ENCODE measurements at regions not wholly inside any gene's neighbourhood (a gene's known extent, or its start where the extent isn't known, plus 50 kb on each side); places are given as distances from the start of the nearest gene placed in this dataset.

DNA sequence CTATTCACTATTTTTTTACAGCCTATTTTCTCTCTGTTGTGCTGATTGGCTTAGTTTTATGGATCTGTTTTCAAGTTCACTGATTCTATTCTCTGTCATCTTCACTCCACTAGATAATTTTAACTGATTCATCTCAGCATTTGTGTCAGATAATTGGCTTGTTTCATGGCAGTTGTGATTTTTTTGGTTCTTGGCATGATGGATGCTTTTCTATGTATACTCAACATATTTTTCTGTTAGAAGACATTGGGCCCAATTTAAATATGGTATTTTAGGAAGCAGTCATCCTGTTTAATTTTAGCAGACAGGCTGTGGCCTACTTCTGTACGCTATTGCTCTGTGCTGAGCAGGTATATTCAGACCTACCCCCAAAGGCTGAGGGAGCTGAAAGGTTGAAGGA lies 1865.3 kb upstream of the ACO1 start:
- no peaks in the 10 kb centered on the region for H3K36me3 Mint-ChIP-seq (ENCODE audit: low read depth)
- Histone ChIP-seq H3K9me3 (ENCODE audit: control insufficient read depth, low read length) (no peaks in the 10 kb centered on the region), H3K27me3 (ENCODE audit: control insufficient read depth, insufficient read depth, low read length, poor library complexity, severe bottlenecking) (no peaks in the 10 kb centered on the region), H3K36me3 (ENCODE audit: control insufficient read depth, insufficient read depth, low read length) (no peaks in the 10 kb centered on the region), H3K4me3 (ENCODE audit: low read length) (no peak overlapping the region), H3K4me1 (ENCODE audit: control insufficient read depth, insufficient read depth, low read length) (no peaks in the 10 kb centered on the region), H3K27ac (ENCODE audit: low read depth, low read length) (no peak overlapping the region), H3K9ac (ENCODE audit: extremely low read depth, low read length, poor library complexity, severe bottlenecking) (no peak overlapping the region)
- no peak for TF ChIP-seq CTCF (conservative IDR thresholded peaks at IDR 0.05)
- H3K4me3 Mint-ChIP-seq: no peak overlapping the region
- DNase-seq: no peak
- WGBS, 2 experiments (ENCODE audit: insufficient coverage in 1 of 2, insufficient read length in 1 of 2): 89% methylated on average over 1 of the region's 1 CpG; no CpG with 5 or more reads in 1 of the 2 experiments
- peaks cover 2% of the 10 kb centered on the region for H3K27me3 Mint-ChIP-seq (ENCODE audit: insufficient read depth)
- H3K27ac Mint-ChIP-seq: no peak overlapping the region
- no peaks in the 10 kb centered on the region for H3K4me1 Mint-ChIP-seq
- peaks cover 12% of the 10 kb centered on the region for H3K9me3 Mint-ChIP-seq

GRCh38 chr9:30519756-30520155 lies 1864.7 kb upstream of the ACO1 start:
- Histone ChIP-seq H3K27me3 (ENCODE audit: control insufficient read depth, insufficient read depth, low read length, poor library complexity, severe bottlenecking) (no peaks in the 10 kb centered on the region), H3K27ac (ENCODE audit: low read depth, low read length) (no peak overlapping the region), H3K9ac (ENCODE audit: extremely low read depth, low read length, poor library complexity, severe bottlenecking) (no peak overlapping the region), H3K4me3 (ENCODE audit: low read length) (no peak overlapping the region), H3K36me3 (ENCODE audit: control insufficient read depth, insufficient read depth, low read length) (no peaks in the 10 kb centered on the region), H3K9me3 (ENCODE audit: control insufficient read depth, low read length) (no peaks in the 10 kb centered on the region), H3K4me1 (ENCODE audit: control insufficient read depth, insufficient read depth, low read length) (no peaks in the 10 kb centered on the region)
- no peak overlapping the region for H3K27ac Mint-ChIP-seq
- 96 to 100% methylated on average over 1 to 2 of the region's 2 CpGs for WGBS, 2 experiments (ENCODE audit: insufficient coverage in 1 of 2, insufficient read length in 1 of 2)
- H3K4me3 Mint-ChIP-seq: no peak overlapping the region
- no peaks in the 10 kb centered on the region for H3K4me1 Mint-ChIP-seq
- peaks cover 2% of the 10 kb centered on the region for H3K27me3 Mint-ChIP-seq (ENCODE audit: insufficient read depth)
- peaks cover 8% of the 10 kb centered on the region for H3K9me3 Mint-ChIP-seq
- DNase-seq: no peak
- H3K36me3 Mint-ChIP-seq (ENCODE audit: low read depth): no peaks in the 10 kb centered on the region
- no peak for TF ChIP-seq CTCF (conservative IDR thresholded peaks at IDR 0.05)

DNA sequence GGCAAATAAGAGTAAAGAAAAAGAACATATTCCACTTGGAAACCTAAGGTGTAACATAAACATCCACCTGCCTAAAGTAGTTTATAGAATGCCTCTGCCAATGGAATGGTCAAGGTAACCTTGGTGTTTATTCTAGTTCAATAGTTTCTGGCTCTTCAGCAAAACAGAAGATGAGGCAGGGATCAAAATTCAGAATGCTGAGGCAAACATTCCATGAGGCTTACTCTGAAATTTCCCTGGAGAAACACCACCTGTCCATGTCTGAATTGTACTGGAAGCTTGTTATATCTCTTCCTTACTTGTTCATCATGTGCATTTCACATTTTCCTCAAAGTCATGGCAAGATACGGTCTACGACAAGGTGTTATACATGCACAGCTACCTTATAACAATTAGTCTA lies 1862.4 kb upstream of the ACO1 start:
- no peak for DNase-seq
- H3K4me1 ChIP-seq (ENCODE audit: control insufficient read depth, insufficient read depth, low read length): no peaks in the 10 kb centered on the region
- no peak overlapping the region for H3K4me3 Mint-ChIP-seq
- H3K4me1 Mint-ChIP-seq: peaks cover 3% of the 10 kb centered on the region
- no peak overlapping the region for H3K27ac ChIP-seq (ENCODE audit: low read depth, low read length)
- H3K9me3 ChIP-seq (ENCODE audit: control insufficient read depth, low read length): no peaks in the 10 kb centered on the region
- H3K27me3 ChIP-seq (ENCODE audit: control insufficient read depth, insufficient read depth, low read length, poor library complexity, severe bottlenecking): no peaks in the 10 kb centered on the region
- no peak for TF ChIP-seq CTCF (conservative IDR thresholded peaks at IDR 0.05)
- H3K36me3 Mint-ChIP-seq (ENCODE audit: low read depth): no peaks in the 10 kb centered on the region
- WGBS, 2 experiments (ENCODE audit: insufficient coverage in 1 of 2, insufficient read length in 1 of 2): 80 to 86% methylated on average over 1 to 2 of the region's 2 CpGs
- no peak overlapping the region for H3K27ac Mint-ChIP-seq
- H3K36me3 ChIP-seq (ENCODE audit: control insufficient read depth, insufficient read depth, low read length): no peaks in the 10 kb centered on the region
- no peak overlapping the region for H3K9ac ChIP-seq (ENCODE audit: extremely low read depth, low read length, poor library complexity, severe bottlenecking)
- H3K9me3 Mint-ChIP-seq: no peaks in the 10 kb centered on the region
- H3K4me3 ChIP-seq (ENCODE audit: low read length): no peak overlapping the region
- H3K27me3 Mint-ChIP-seq (ENCODE audit: insufficient read depth): peaks cover 2% of the 10 kb centered on the region
